Right atrium auricular region (tissue), 2 donors: ENCODE measurements at regions not wholly inside any gene's neighbourhood (a gene's known extent, or its start where the extent isn't known, plus 50 kb on each side); places are given as distances from the start of the nearest gene placed in this dataset.
"Not testable (repeated sequence)": the region's sequence is repeated elsewhere in the genome, so short reads cannot be mapped to it uniquely, and the experiment has no call there.

Experiments used
- DNase-seq: peaks from one replicate; pipeline ENCODE4 v3.0.0-alpha.2; 2019; ENCODE audit warnings: low spot score
- H3K27ac ChIP-seq, 2 donors: fragments of 200-600 bp; sonication (generic); 1 replicate in 1 of 2; 2 replicates in 1 of 2; pipeline ENCODE4 v1.5.1; 2016 to 2019
- H3K27me3 ChIP-seq, 2 donors: fragments of 200-600 bp; sonication (generic); one replicate each; pipeline versions ENCODE4 v1.5.1 to v1.6.0; 2017 to 2019
- H3K36me3 ChIP-seq: fragments of 200-600 bp; sonication (generic); one replicate; pipeline ENCODE4 v1.5.1; 2016
- H3K4me1 ChIP-seq, 2 donors: fragments of 200-600 bp; sonication (generic); one replicate each; pipeline versions ENCODE4 v1.5.1 to v1.6.0; 2017 to 2019
- H3K4me3 ChIP-seq, 2 donors: fragments of 200-600 bp; sonication (generic); 1 replicate in 1 of 2; 2 replicates in 1 of 2; pipeline ENCODE4 v1.5.1; 2017 to 2019; ENCODE audit warnings: mild to moderate bottlenecking in 1 of 2, moderate library complexity in 1 of 2
- H3K9me3 ChIP-seq, 2 donors: fragments of 200-600 bp; sonication (generic); one replicate each; pipeline ENCODE4 v1.5.1; 2019
- CTCF ChIP-seq, 2 donors: fragments of 200-600 bp; sonication (generic); IDR thresholded peaks; one replicate each; pipeline ENCODE4 v1.5.1; 2019; ENCODE audit warnings: antibody characterized with exemption in 2 of 2

GRCh38 chr3:176274161-176274560 is 923.1 kb downstream of the TBL1XR1 start:
- Histone ChIP-seq H3K27ac (no peak overlapping the region), H3K27me3 (no peaks in the 10 kb centered on the region), H3K4me3 (no peak overlapping the region), H3K36me3 (no peaks in the 10 kb centered on the region), H3K4me1 (no peaks in the 10 kb centered on the region), H3K9me3 (no peaks in the 10 kb centered on the region)
- no peak for DNase-seq
- TF ChIP-seq CTCF (IDR thresholded peaks at IDR 0.05), result no peak

DNA sequence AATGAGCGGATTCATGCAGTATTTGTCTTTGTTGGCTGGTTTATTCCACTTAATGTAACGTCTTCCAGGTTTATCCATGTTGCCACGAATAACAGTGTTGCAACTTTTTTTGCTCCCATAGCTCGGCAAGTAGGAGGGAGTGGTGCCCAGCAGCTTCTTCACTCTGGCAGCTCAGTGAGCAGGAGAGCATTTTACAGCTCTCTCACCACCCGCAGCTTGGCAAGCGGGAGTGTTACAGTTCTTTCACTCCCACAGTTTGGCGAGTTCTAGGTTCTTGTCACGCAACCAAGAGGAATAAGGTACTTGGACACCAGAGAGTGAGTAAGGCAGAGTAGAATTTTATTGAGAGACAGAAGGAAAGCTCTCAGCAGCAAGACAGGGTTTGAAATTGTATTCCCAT is 935.2 kb downstream of the TBL1XR1 start:
- DNase-seq, result no peak
- no peaks in the 10 kb centered on the region for H3K27me3 ChIP-seq
- H3K4me3 ChIP-seq, result no peak overlapping the region
- H3K4me1 ChIP-seq, result no peaks in the 10 kb centered on the region
- H3K9me3 ChIP-seq, result peaks cover 0 to 23% of the 10 kb centered on the region in 2 donors
- H3K27ac ChIP-seq, result no peak overlapping the region
- H3K36me3 ChIP-seq, result no peaks in the 10 kb centered on the region
- no peak for TF ChIP-seq CTCF (IDR thresholded peaks at IDR 0.05)

DNA sequence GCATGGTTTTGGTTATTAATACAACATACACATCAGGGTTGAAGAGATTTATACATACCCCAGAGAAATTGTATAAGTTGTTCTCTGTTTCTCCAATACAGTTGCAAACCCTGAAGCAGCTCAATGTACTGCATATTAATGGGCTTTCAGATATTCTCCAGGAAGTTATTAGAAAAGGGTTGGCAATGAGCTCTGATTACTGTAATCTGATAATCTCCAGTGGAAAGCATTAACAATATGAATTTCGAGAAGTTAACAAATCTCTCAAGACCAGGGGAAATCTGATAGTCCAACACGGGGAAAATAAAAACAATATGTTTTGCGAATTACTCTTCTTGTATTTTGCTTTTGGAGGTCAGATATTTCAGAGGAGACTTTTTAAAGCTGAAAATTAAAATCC is 950.1 kb downstream of the TBL1XR1 start:
- no peak for DNase-seq
- no peak overlapping the region for H3K27ac ChIP-seq
- no peak for TF ChIP-seq CTCF (IDR thresholded peaks at IDR 0.05)
- no peaks in the 10 kb centered on the region for H3K27me3 ChIP-seq
- H3K4me1 ChIP-seq, result no peaks in the 10 kb centered on the region
- no peaks in the 10 kb centered on the region for H3K36me3 ChIP-seq
- no peaks in the 10 kb centered on the region for H3K9me3 ChIP-seq
- no peak overlapping the region for H3K4me3 ChIP-seq

DNA sequence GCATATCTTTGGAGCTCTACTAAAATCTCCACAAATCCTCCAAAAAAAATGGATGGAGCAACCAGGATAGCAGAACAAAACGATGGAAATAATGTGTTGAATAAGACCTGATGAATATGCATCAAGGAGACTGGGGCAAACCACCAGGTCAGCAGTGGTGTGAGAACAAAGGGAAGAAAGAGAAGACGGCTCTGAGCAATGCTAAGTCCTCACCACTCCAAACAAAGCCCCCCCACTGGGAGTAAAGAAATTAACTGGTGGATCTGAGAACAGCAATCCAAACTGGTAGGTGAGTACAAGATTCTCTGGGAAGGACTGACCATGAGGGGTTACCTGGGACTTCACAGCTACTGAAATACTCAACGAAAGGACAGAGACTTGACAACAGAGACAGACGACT is 977.3 kb downstream of the TBL1XR1 start:
- Histone ChIP-seq H3K27me3 (no peaks in the 10 kb centered on the region), H3K4me1 (no peaks in the 10 kb centered on the region), H3K36me3 (no peaks in the 10 kb centered on the region), H3K27ac (no peak overlapping the region), H3K4me3 (no peak overlapping the region), H3K9me3 (no peaks in the 10 kb centered on the region)
- no peak for TF ChIP-seq CTCF (IDR thresholded peaks at IDR 0.05)
- no peak for DNase-seq

DNA sequence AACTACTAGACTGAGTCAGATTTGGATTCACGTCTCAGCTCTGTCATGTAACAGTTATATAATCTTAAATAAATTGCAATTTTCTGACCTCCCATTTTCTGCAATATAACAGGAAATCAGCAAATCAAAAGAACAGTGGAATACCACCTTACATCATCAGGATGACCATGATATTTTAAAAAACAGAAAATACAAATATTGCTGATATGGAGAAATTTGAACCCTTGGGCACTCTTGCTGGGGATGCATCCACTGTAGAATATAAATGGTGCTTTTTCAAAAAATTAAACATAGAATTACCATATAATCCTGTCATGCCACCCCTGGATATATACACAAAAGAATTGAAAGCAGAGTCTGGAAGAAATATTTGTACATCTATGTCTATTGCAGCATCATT is 982.5 kb downstream of the TBL1XR1 start:
- Histone ChIP-seq H3K9me3 (no peaks in the 10 kb centered on the region), H3K27ac (no peak overlapping the region), H3K4me3 (no peak overlapping the region), H3K36me3 (no peaks in the 10 kb centered on the region), H3K4me1 (no peaks in the 10 kb centered on the region), H3K27me3 (no peaks in the 10 kb centered on the region)
- no peak for DNase-seq
- TF ChIP-seq CTCF (IDR thresholded peaks at IDR 0.05), result no peak

- not testable (repeated sequence) for H3K9me3 ChIP-seq, H3K36me3 ChIP-seq, H3K27me3 ChIP-seq, H3K4me1 ChIP-seq, DNase-seq, H3K27ac ChIP-seq, H3K4me3 ChIP-seq
Observed at GRCh38 chr3:176213314-176213713, 984.0 kb downstream of the TBL1XR1 start.
